NCI-H446 treated with DMSO at 0.1 percent for 48 hours (cell line): ENCODE measurements at regions not wholly inside any gene's neighbourhood (a gene's known extent, or its start where the extent isn't known, plus 50 kb on each side); places are given as distances from the start of the nearest gene placed in this dataset.
"Not testable (repeated sequence)": the region's sequence is repeated elsewhere in the genome, so short reads cannot be mapped to it uniquely, and the experiment has no call there.

Experiments
- DNase-seq: peaks from one replicate; lab custom pipeline; 2025; lab: John Stamatoyannopoulos, UW

DNA sequence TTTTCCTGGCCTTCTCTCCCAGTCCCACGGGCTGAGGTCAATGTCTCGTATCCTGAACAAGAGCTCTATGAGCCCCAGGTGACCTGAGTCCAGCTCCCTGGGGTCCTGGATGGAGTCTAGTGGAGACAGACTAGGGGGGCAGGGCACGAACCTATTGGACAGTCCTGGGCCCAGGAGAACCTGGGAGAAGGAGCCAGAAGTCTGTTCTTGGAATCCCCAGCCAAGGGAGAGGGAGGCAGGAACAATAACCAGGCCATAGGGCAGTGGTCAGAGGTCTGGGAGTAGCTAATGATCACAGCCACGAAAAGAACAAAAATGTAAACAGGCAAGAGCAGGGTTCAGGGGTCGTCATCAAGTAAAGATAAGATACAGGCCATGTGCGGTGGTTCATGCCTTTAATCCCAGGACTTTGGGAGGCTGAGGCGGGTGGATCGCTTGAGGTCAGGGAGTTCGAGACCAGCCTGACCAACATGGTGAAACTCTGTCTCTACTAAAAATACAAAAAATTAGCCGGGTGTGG is 60.8 kb downstream of the COPRS start:
- DNase-seq = no peak

DNA sequence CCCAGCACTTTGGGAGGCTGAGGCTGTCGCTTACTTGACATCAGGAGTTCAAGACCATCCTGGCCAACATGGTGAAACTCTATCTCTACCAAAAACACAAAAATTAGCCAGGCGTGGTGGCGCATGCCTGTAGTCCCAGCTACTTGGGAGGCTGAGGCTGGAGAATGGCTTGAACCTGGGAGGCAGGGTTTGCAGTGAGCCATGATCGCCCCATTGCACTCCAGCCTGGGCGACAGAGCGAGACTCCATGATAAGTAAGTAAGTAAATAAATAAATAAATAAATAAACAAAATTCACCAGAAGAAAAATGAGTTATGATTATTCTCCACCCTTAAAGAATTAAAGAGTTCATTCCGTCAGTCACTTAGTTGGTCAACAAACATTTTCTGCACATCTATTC is 63.1 kb downstream of the COPRS start:
- DNase-seq = not testable (repeated sequence)

GRCh38 chr17:31794111-31794510 is 64.9 kb downstream of the COPRS start:
- no peak for DNase-seq

DNA sequence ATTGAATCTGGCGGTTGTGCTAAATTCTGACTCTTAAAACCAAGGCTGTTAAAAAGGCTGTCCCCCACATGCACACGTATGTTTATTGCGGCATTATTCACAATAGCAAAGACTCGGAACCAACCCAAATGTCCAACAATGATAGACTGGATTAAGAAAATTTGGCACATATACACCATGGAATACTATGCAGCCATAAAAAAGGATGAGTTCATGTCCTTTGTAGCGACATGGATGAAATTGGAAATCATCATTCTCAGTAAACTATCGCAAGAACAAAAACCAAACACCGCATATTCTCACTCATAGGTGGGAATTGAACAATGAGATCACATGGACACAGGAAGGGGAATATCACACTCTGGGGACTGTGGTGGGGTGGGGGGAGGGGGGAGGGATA is 65.4 kb downstream of the COPRS start:
- not testable (repeated sequence) for DNase-seq

- DNase-seq = no peak
Observed at GRCh38 chr17:31792007-31792585, 66.9 kb downstream of the COPRS start.

DNA sequence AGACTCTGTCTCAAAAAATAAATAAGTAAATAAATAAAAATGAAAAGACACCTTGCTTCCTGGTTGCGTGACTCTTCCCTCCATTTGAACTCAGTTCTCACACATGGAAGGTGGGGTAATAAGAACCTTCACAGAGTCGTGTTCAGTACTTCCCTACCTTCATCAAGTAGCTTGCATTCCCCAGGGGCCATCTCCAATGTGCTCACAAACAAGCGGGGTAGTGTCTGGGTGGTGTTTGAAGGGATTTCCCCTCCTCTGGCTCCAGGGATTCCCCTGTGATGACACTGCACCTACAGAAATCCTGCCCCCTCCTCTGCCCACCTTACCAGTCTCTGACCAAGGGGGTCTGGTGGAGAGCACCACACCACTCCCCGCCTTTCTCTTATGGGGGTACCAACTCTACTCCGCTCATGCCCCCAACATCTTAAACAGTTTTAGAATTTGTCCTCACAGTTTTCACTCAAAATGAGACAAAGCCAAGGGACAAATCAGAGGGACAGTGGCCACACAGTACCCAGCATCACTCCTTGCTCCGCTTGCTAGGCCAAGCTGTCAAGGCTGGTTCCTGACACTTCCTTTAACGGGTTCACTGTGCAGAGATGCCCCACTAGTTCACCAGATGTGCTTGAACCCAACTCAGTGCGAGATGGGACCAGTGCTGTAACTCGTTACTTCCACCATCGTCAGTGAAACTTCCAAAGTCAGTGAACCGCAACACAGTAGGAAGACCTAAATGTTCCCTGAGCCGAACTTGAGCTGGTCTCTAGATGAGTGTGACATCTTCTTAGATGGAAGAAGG is 69.1 kb downstream of the COPRS start:
- DNase-seq = no peak

GRCh38 chr17:31788956-31789355 is 70.1 kb downstream of the COPRS start:
- DNase-seq = no peak

GRCh38 chr17:31788571-31788946 is 70.5 kb downstream of the COPRS start:
- no peak for DNase-seq

- DNase-seq = peak; percentile 47
Observed at GRCh38 chr17:31787857-31788570, 71.0 kb downstream of the COPRS start.

DNA sequence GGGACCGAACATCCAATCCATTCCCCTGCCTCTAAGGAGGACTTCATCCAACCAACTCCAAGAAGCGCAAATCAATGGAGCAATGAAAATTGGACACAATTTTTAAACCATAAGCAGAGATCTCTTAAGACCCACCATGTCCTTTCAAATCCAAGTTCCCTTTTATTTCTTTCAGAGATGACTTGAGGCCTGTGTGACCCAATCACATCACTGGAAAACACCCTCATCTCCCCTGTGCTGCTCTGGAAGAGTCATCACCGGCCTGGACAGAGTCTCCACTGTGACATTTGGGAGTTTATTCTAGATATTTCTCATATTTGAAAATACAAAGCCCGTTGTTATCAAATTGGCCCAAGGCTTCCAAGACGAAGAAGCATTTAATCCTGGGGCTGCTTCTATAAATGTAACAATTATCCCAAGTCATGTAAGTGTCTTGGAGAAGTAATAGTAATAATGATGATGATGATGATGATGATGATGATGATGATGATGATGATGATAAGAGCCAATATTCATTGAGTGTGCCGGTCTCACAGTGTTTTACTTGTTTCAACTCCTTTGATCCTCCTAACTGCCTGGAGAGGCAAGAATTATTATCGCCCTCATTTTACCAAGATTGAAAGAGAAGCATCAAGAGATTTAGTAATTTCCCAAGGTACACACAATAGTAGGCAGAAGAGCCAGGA is 72.1 kb downstream of the COPRS start:
- DNase-seq = no peak

DNA sequence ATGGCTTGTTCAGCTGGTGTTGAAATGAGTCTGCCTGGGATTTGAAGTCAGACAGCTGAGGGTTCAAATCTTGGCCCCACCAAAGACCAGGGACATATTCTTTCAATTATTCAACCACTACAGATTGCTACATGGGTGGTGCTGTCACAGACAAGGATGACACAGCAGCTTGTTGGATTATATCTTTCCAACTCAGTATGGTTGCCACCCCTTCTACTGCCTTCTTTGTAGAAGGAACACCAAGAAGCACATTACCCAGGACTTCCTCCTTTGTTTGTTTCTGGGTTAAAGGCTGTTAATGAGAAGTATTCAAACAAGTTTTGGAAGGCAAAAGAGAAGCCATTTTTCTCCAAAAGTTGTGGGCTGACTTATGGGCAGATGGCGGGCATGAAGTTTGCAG is 78.6 kb downstream of the COPRS start:
- DNase-seq = no peak

- no peak for DNase-seq
Observed at GRCh38 chr17:31778523-31778922, 80.5 kb downstream of the COPRS start.

DNA sequence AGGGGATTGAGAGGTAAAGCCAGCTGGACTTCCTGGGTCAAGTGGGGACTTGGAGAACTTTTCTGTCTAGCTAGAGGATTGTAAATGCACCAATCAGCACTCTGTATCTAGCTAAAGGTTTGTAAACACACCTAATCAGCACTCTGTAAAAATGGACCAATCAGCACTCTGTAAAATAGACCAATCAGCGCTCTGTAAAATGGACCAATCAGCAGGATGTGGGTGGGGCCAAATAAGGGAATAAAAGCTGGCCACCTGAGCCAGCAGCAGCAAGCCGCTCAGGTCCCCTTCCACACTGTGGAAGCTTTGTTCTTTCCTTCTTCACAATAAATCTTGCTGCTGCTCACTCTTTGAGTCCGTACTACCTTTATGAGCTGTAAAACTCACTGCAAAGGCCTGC is 87.7 kb downstream of the COPRS start:
- DNase-seq = not testable (repeated sequence)

GRCh38 chr17:31770501-31770900 is 88.5 kb downstream of the COPRS start:
- not testable (repeated sequence) for DNase-seq

- not testable (repeated sequence) for DNase-seq
Observed at GRCh38 chr17:31761836-31762510, 97.1 kb downstream of the COPRS start.

GRCh38 chr17:31758646-31759045 is 100.4 kb downstream of the COPRS start:
- no peak for DNase-seq

- no peak for DNase-seq
Observed at GRCh38 chr17:31757097-31757496, 101.9 kb downstream of the COPRS start.

DNA sequence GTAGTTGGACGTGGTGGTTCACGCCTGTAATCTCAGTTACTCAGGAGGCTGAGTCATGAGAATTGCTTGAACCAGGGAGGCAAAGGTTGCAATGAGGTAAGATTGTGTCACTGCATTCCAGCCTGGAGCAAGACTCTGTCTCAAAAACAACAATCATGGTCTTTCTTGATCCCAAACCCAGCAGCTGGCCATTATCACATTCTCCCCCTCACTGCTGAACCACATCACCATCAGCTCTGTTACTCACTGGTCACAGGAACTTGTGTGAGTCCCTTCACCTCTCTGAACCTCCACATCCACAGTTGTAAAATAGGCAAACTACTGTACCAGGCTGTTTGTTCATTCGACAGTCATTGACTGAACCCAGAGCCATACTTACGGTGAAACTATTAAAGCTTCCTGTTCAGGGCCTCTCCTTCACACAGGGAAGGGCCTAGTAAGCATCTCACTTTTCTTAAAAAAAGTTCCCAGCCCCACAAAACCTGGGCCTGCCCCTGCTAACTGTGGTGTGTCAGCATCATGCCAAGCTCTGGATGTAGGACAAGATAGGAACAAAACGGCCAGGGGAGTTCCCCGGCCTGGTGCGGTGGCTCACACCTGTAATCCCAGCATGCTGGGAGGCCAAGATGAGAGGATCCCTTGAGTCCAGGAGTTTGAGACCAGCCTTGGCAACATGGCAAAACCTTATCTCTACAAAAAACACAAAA is 104.7 kb downstream of the COPRS start:
- DNase-seq = no peak

GRCh38 chr17:31753011-31753410 is 106.0 kb downstream of the COPRS start:
- no peak for DNase-seq

DNA sequence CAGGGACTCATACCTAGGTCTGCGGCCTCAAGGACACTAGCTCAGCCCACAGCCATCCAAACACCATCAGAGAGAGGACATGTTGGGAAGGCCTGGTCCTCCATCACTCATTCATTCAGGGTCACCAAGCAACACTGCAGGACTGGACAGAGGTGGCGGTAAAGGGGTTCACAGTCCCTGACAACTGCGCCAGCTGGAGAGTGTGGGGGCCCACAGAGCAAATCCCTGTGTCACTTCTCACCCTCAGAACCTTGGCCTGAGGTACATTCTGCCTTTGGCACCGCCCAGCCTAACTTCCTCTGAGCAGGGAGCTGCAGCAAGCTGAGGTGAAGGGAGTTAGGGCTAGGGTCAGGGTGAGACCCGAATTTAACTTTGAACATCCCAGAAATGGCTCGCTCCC is 106.5 kb downstream of the COPRS start:
- no peak for DNase-seq

DNA sequence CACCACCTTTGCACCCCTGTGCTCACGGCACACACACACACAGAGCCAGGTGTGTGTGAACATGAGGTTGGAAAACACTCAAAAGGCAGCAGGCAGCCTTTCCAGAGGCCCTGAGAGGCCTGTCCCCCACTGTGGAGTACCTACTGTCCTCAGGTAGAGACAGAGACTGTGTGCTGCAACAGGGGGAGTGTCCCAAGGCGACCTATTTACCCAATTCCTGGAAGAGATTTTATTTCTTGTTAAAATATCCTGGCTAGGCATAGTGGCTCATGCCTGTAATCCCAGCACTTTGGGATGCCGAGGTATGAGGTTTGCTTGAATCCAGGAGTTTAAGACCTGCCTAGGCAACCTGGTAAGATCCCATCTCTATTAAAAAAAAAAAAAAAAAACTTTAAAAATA is 108.5 kb downstream of the COPRS start:
- DNase-seq = no peak
